HG02981 (cell line): ENCODE measurements at regions not wholly inside any gene's neighbourhood (a gene's known extent, or its start where the extent isn't known, plus 50 kb on each side); places are given as distances from the start of the nearest gene placed in this dataset.
"Not testable (repeated sequence)": the region's sequence is repeated elsewhere in the genome, so short reads cannot be mapped to it uniquely, and the experiment has no call there.

ENCODE experiments used
- ATAC-seq: cut with Tn5 transposase; IDR thresholded peaks from one replicate; pipeline ENCODE4 v1.9.1; 2021; ENCODE audit warnings: mild to moderate bottlenecking, moderate library complexity; ENCODE audit not compliant: unreplicated experiment

DNA sequence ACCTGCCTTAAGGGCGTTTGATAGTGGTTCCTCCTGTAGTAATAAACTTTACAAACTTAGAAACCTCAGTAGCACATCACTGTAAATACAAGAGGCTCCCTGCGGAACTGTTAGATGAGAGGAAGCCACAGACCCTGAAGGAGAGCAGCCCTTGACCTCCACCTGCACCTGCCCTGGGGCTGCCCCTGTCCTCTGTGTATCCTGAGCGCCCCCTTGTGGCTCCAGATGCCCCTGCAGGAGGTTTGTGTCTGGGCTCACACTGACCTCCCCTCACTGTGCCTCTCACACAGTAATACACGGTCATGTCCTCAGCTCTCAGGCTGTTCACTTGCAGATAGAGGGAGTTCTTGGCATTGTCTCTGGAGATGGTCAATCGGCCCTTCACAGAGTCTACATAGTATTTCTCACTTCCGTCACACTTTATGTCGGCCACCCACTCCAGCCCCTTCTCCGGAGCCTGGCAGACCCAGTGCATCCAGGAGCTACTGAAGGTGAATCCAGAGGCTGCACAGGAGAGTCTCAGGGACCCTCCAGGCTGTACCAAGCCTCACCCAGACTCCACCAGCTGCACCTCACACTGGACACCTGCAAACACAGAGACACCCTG is 1059.8 kb downstream of the TMEM121 start:
- peak; percentile 78 for ATAC-seq

GRCh38 chr14:106591539-106591938 is 1065.2 kb downstream of the TMEM121 start:
- not testable (repeated sequence) for ATAC-seq

GRCh38 chr14:106592115-106592852 is 1065.9 kb downstream of the TMEM121 start:
- ATAC-seq, result not testable (repeated sequence)

DNA sequence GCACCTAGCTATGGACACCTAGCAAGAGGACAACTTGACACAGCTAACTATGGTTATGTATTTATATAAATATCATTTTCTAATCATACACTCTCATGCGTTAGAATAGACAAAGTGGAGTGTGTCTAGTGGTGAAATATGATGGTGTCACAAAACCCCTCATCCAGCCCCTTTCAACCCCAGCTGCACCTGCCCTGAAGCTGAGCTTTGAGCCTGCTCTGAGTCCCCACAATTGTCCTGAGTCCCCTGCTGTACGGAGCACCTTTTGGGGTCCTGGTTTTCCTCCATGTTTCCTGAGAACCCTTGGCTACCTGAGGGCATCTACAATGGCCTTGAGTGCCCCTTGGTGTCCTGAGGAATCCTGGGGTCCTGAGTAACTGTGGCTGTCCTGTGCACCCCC is 1072.8 kb downstream of the TMEM121 start:
- no peak for ATAC-seq

GRCh38 chr14:106605548-106606448 is 1079.4 kb downstream of the TMEM121 start:
- ATAC-seq, result no peak

GRCh38 chr14:106606936-106607335 is 1080.6 kb downstream of the TMEM121 start:
- no peak for ATAC-seq

GRCh38 chr14:106610691-106611090 is 1084.3 kb downstream of the TMEM121 start:
- no peak for ATAC-seq

DNA sequence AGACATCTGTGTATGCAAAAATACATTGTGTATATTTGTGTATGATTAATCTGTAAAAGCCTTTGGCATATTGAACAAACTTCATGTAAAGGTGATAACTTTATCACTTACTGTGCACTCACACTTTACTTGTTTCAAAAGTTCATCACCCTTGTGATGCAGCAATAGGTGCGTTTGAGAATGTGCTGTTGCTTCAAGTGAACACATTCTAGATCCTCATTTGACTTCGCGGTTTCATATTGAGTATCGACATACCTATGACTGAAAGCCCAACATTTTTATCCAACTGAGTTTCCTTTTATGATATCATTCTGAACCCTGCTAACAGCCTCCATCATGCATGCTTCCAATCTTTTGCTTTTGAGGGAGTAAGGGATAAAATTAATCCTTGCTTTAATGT is 1086.9 kb downstream of the TMEM121 start:
- no peak for ATAC-seq

GRCh38 chr14:106618471-106618951 is 1092.1 kb downstream of the TMEM121 start:
- ATAC-seq, result not testable (repeated sequence)

DNA sequence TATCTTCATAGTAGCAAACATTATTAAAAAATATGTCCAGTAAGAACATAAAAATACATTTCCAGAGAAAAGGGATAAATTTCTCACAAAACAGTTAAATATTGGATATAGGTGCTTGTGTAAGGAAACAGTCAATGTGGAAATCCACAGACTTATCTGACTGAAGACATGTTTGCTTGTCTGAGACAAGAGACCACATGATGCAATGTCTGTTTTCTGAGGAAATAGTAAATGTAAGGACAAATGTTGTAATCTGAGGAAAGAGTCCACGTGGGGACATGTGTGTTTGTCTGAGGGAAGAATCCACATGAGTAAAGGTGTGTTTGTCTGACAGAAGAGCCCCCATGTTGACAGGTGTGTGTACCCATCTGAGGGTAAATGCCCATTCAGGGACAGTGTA is 1093.2 kb downstream of the TMEM121 start:
- ATAC-seq, result no peak

DNA sequence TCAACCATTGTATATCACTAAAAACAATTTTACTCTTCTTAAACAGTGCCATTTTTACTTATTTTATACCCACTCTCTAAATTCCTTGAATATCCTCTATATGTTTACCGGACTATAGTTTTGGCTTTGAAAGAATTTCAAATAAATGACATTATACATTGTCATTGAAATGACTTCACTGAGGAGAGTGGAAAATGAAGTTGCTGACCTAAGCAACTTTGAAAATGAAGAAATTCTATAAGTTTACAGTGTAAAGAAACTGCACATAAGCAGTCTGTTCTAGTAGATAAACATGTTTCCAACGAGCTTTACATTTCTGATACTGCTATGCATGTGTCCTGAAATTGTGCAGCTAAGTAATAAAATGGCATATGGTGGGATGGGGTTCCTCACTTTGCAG is 1094.0 kb downstream of the TMEM121 start:
- ATAC-seq, result no peak

GRCh38 chr14:106622200-106622745 is 1095.9 kb downstream of the TMEM121 start:
- ATAC-seq, result no peak

- ATAC-seq, result no peak
These were observed 1098.8 kb downstream of the TMEM121 start for GRCh38 chr14:106625186-106625585.

DNA sequence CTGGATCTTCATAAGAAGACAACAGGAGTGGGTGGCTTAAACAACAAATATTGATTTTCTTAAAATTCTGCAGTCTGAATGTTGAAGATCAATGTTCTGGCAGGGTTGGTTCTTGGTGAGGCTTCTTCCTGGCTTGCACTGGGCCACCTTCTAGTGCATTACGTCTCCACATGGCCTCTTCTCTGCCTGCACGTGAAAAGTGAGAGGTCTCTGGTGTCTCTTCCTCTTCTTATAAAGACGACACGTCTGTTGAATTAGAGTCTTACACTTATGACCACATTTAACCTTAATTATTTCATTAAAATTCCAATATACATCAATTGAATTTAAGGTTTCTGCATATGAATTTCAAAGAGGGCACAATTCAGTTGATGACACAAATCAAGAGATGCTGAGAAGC is 1100.1 kb downstream of the TMEM121 start:
- not testable (repeated sequence) for ATAC-seq

- ATAC-seq, result not testable (repeated sequence)
These were observed 1100.7 kb downstream of the TMEM121 start for GRCh38 chr14:106626942-106627588.

DNA sequence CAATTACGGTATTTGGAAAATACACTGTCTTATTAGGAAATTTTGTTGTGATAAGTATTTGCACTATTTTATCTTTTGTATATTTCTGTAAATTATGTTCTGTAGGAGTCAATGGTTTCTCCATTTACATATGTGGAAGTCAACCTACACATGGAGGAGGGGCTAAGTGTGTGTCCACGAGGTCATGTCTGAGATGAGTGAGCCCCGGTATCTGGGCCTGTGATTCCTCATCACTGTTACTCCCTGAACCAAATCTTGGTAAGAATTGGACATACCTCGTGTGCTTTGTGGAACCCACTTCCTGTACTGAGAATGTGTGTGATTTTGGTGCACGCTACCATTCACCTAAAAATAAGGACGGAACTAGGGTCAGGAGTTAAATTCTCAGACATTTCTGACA is 1105.5 kb downstream of the TMEM121 start:
- ATAC-seq, result no peak

DNA sequence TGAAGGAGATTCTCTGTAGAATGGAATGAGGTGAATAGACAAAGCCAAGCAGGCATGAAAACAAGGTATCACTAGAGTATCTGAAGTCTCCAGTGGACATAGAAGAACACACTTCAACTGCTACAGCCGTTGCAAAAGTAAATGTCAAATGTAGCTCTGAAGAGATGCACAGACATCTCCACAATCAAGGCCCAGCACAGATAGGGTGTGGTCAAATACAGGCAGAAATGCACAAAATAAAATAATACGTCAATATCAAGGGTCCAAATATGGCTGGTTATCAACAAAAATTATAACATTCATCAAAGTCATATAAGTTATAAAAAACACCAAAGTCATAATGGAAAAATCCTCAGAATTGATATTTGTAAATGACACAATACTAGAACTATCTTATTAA is 1107.3 kb downstream of the TMEM121 start:
- ATAC-seq, result no peak

DNA sequence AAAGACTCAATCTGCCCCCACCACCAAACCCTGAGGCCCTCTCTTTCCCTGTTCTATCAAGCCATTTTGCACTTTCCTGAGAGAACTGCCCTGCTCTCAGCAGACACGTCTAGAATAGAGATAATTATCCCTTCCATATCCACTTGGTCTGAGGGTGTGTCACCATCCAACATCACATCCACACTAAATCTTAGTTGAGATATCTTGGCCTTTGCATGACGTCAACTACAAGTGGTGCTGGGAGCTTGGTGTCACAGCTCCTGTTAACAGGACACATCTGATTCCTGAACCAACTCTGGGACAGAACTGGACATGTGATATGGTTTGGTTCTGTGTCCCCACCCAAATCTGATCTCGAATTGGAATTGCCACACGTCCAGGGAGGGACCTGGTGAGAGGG is 1109.2 kb downstream of the TMEM121 start:
- no peak for ATAC-seq

DNA sequence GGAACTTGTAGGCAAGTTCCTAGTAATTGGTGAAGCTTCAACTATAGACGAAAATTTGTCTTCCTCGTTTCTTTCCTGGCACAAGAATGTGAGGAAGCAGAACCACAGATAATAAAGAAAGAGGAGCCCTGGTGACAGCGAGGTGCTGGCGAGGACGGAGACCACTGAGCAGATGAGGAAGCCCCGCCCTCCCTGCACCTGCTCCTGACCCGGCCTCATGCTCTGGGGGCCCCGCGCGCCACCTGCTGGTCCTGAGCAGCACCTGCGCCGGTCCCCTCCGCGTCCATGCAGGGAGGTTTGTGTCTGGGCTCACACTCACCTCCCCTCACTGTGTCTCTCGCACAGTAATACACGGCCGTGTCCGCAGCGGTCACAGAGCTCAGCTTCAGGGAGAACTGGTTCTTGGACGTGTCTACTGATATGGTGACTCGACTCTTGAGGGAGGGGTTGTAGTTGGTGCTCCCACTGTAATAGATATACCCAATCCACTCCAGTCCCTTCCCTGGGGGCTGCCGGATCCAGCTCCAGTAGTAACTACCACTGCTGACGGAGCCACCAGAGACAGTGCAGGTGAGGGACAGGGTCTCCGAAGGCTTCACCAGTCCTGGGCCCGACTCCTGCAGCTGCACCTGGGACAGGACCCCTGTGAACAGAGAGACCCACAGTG is 1112.5 kb downstream of the TMEM121 start:
- not testable (repeated sequence) for ATAC-seq

- ATAC-seq, result no peak
These were observed 1115.7 kb downstream of the TMEM121 start for GRCh38 chr14:106642090-106642489.
